ENCODE measurements at regions not wholly inside any gene's neighbourhood (a gene's known extent, or its start where the extent isn't known, plus 50 kb on each side); places are given as distances from the start of the nearest gene placed in this dataset.
A peak's percentile ranks its signal among the peaks of the same experiment; 100 is the strongest.

GRCh38 chr15:96089405-96090058 lies 241.0 kb upstream of the NR2F2 start:
- DNase-seq (ENCODE audit: low spot score) = no peak

GRCh38 chr15:96092186-96092585 lies 238.3 kb upstream of the NR2F2 start:
- no peak for DNase-seq (ENCODE audit: low spot score)

DNA sequence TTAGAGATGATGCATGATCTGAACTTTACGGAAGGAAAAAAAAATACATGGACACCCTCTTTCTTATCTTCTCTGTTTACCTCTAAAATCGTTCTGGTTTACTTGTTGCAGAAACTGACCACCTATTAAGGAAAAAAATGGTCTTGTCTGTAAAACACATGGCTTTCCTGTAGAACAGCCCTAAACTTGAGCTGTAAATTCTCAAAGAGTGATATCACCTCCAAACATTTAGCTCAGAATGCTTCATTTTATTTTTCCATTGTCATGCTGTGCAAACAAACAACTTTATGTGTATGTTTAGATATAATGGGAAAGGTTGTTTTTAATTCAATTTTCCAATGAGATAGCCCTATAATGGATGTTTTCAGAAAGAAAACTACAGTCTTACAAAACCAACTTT lies 237.4 kb upstream of the NR2F2 start:
- no peak for DNase-seq (ENCODE audit: low spot score)

DNA sequence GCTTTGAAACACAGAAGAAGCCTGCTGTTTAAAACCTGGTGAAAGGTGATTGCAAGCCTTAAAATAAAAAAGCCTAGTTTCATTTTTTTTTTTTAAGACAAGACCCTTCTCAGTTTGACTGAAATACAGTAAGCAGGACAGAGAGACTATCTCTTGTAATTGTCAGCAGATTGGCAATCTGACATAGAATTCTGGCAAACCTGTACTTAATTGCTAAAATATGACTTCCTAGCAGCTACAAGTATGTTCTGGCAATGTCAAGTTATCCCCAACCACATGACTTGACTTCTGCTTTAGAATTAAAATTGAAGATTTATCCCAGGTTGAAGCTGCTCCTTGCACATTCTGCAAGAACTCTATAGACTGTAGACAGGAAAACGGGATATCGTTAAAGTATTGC lies 232.8 kb upstream of the NR2F2 start:
- DNase-seq (ENCODE audit: low spot score) = no peak

GRCh38 chr15:96102631-96103030 lies 227.9 kb upstream of the NR2F2 start:
- DNase-seq (ENCODE audit: low spot score) = no peak

DNA sequence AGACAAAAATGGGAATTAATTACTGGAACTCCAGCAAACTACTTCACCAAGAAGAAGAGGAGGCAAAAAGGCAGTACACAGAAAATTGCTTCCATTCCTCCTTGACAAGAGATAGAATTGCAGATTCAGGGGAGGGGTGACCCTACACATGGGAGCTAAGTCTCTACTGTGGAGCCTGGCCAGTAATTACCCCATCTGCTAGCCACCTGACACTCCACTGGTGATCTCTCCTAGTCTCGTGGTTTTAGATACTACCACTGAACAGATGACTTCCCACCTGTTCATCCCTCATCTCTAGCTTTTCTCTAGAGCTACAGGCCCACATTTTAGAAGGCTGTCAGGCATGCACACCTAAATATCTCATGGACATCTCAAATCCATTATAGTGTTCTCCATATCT lies 224.3 kb upstream of the NR2F2 start:
- no peak for DNase-seq (ENCODE audit: low spot score)

- no peak for DNase-seq (ENCODE audit: low spot score)
Measured at GRCh38 chr15:96106628-96107027, 223.9 kb upstream of the NR2F2 start.

GRCh38 chr15:96107916-96108315 lies 222.6 kb upstream of the NR2F2 start:
- DNase-seq (ENCODE audit: low spot score) = no peak

DNA sequence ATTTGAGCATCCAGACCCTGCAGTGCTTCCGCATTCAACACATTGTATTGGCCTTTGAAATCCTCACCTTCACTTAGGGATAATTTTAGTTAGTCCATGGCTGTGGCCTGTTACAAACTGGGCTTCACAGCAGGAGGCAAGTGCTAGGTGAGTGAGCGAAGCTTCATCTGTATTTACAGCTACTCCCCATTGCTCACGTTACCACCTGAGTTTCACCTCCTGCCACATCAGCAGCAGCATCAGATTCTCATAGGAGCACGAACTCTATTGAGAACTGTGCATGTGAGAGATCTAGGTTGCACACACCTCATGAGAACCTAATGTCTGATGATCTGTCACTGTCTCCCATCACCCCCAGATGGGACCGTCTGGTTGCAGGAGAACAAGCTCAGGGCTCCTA lies 222.1 kb upstream of the NR2F2 start:
- DNase-seq (ENCODE audit: low spot score) = no peak

DNA sequence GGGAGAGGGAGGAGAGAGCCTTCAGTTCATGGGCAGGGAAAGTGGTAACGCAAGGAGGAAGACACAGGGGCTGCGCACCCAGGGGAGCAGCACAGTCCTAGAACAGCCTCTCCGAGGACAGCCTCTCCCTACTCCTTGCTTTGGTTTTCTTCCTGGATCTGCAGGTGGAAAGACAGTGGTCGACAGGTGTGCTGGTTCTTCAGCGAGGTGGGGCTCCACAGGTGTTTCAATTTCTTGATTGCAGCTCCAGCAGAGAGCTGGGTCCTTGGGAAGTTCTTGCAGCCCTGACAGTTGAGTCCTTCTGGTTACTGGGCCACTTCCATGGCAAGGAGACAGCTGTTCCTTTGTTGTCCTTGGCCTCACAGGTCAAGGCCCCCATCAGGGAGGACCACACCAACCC lies 220.7 kb upstream of the NR2F2 start:
- DNase-seq (ENCODE audit: low spot score) = no peak

- no peak for DNase-seq (ENCODE audit: low spot score)
Measured at GRCh38 chr15:96112018-96112417, 218.5 kb upstream of the NR2F2 start.

GRCh38 chr15:96115642-96116041 lies 214.9 kb upstream of the NR2F2 start:
- DNase-seq (ENCODE audit: low spot score) = no peak

GRCh38 chr15:96117270-96117669 lies 213.2 kb upstream of the NR2F2 start:
- DNase-seq (ENCODE audit: low spot score) = no peak

- no peak for DNase-seq (ENCODE audit: low spot score)
Measured at GRCh38 chr15:96119734-96120133, 210.8 kb upstream of the NR2F2 start.

GRCh38 chr15:96121086-96121920 lies 209.2 kb upstream of the NR2F2 start:
- DNase-seq (ENCODE audit: low spot score) = no peak

DNA sequence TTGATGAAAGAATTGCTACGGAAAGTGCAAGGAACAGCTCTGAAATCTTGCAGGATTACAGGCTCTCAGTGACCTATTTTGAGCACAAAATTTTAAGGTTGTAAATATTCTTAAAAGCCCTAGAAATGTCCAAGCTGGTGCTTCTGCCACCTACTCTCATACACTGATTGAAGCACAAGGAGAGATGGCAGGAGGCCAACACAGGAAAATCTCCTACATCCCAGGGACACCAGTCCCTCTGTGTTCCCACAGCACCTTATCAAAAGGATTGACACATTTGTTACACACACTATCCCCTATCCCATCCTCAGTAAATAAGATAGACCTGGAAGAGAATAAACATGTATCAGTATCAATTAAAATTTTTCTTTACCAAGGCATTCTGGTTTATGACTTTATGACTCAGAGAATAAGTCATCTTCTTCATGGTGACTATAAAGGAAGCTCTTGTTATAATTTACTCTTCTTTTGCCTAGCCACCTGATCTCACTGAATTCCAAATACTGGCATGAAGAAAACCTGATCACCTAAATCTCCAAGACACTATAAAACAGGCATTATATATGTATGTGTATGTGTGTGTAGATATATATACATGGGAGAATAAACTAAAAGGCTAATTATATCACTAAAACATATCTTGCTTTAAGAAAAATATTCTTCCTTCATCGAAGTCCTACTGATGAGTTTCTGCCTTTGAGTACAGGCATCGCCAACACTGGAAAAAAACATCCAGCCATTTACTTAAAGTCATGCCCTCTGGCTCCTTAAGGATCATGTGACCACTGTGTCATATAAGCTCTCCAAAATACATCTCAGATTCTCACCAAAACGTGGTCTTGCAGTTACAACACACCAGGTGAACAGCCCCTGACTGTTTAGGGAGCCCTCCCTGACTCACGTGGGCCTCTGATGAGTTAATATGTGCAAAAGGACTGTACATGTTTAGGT lies 208.1 kb upstream of the NR2F2 start:
- DNase-seq (ENCODE audit: low spot score) = peak; percentile 27

DNA sequence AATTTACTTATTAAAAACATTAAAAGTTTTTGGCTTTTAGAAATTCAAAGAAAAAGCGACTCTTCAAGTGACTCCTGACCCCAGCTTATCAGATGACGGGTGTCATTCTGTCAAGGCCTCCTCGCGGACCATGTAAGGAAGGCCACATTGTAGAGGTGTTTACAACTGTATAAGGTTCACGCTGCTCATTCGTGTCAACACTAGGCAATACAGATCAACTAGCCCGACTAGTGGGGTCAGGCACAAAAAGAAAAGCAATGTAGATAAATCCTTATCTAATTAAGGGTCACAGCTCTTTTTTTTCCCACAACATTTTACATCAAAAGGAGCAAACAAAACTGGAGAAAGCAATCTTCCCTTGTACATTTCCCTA lies 207.5 kb upstream of the NR2F2 start:
- DNase-seq (ENCODE audit: low spot score) = no peak

DNA sequence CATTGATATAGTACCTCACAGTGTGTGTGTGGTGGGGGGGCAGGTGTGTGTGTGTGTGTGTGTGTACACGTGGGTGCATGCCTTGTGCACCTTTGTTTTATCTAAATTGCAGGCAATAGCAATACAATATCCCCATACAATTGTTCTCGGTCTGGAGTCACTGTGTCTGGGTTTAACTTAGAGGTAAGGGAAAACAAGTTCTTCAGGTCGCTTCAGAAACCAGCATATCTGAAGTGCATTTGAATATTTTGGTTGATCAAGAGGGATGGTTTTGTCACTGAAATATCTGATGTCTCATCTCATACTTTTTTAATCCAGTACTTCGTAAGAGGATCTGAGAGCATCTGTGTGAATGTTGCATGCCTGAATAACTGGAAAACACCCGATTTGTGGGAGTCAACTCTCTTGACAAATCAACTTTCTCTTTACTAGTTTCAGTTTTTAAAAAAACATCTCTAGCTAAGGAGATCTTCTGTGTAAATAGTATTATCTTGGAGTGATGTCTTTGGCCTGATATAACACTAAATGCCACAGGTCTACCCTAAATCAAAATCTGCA lies 206.8 kb upstream of the NR2F2 start:
- no peak for DNase-seq (ENCODE audit: low spot score)

GRCh38 chr15:96124436-96124835 lies 206.1 kb upstream of the NR2F2 start:
- DNase-seq (ENCODE audit: low spot score) = no peak

- DNase-seq (ENCODE audit: low spot score) = no peak
Measured at GRCh38 chr15:96125721-96126415, 204.6 kb upstream of the NR2F2 start.

GRCh38 chr15:96126859-96127258 lies 203.6 kb upstream of the NR2F2 start:
- DNase-seq (ENCODE audit: low spot score) = no peak

DNA sequence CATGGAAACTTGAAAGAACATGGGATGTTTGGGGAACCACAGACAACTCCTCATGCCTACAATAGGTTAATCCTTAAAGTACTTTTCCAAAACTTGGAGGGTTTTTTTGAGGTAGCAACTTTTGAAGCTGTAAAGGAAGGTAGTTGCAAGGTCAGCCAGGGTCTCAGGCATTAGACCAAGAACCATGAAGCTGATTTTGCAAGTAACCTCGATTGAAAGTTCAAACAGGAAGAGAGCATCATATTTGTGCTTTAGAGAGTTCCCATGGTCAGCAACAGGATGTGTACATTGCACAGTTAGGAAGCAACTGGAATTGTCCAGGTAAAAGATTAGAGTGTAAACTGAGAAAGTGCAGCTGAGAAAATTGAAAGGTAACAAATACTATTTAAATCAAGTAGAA lies 199.8 kb upstream of the NR2F2 start:
- no peak for DNase-seq (ENCODE audit: low spot score)
